Fibroblast of pulmonary artery (primary cell): ENCODE measurements at regions not wholly inside any gene's neighbourhood (a gene's known extent, or its start where the extent isn't known, plus 50 kb on each side); places are given as distances from the start of the nearest gene placed in this dataset.

ENCODE experiments used
- DNase-seq: peaks from one replicate; pipeline ENCODE4 v3.0.0-alpha.2; 2010; ENCODE audit warnings: low read depth
- H3K4me3 ChIP-seq: replicated peaks from 2 replicates; pipeline ENCODE4 v1.5.1; 2011; ENCODE audit warnings: low read depth, mild to moderate bottlenecking, control low read depth, low read length, moderate library complexity
- TF ChIP-seq, protein P1 (sequence below): IDR thresholded peaks from 2 replicates; pipeline ENCODE4 v1.5.1; 2011; ENCODE audit warnings: mild to moderate bottlenecking, control low read depth, low read length, inconsistent platforms; ENCODE audit errors: missing control alignments

DNA sequence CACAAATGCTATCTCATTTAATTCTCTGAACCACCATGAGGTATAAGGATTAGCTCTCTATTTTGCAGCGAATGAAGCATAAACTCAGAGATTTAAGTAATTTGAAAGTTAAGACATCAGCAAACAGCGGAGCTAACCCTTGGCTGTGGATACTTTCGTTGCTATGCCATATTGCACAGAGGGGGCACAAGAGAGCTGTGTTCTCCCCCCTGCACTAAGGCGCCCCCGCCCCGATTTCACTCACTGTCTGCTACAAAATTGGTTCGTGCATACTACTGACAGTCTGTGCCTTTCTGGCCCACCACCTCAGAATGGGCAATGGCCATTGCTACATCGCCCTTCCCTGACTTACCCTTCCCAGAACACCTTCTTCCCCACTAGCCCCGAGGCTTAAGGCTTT lies 105.7 kb upstream of the OBI1 start:
- TF ChIP-seq, protein P1, sequence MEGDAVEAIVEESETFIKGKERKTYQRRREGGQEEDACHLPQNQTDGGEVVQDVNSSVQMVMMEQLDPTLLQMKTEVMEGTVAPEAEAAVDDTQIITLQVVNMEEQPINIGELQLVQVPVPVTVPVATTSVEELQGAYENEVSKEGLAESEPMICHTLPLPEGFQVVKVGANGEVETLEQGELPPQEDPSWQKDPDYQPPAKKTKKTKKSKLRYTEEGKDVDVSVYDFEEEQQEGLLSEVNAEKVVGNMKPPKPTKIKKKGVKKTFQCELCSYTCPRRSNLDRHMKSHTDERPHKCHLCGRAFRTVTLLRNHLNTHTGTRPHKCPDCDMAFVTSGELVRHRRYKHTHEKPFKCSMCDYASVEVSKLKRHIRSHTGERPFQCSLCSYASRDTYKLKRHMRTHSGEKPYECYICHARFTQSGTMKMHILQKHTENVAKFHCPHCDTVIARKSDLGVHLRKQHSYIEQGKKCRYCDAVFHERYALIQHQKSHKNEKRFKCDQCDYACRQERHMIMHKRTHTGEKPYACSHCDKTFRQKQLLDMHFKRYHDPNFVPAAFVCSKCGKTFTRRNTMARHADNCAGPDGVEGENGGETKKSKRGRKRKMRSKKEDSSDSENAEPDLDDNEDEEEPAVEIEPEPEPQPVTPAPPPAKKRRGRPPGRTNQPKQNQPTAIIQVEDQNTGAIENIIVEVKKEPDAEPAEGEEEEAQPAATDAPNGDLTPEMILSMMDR: no peak
- DNase-seq: no peak
- H3K4me3 ChIP-seq: no peak overlapping the region

DNA sequence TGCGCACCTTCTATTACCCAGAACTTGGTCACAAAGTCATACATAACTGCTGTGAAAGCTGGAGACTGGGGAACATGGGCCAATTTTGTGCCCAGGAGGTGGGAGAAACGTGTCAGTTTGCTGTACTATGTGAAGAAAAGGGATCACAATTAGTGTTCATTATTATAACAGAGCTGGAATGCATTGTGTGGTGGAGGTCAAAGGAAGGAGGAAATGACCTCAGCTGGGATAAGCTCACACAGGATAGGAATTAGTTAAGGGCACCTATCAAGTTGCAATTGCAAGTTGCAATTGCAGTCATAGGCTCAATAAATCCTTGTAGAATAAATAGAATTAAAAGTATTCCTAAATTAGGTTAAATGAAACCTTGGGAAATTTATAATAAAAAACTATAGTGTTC lies 103.9 kb upstream of the OBI1 start:
- TF ChIP-seq, protein P1: no peak
- no peak overlapping the region for H3K4me3 ChIP-seq
- DNase-seq: no peak

DNA sequence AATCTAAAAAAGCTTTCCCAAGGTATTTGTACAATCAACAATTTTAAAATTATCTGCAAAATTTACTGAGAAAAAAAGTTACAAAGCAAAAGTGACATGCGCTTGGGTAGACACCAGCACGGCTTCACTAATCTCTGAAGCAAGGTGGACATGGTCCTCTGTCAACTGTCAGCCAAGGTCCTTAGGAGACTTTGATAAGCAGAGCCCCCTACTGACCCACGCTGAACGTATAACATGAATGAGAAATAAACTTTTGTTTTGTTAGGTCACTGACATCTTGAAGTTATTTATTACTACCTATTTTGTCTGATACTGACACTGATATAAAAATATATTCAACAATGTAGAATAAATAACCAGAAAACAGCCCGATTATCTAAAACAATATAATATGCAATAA lies 100.7 kb upstream of the OBI1 start:
- H3K4me3 ChIP-seq: no peak overlapping the region
- TF ChIP-seq, protein P1: no peak
- DNase-seq: no peak

DNA sequence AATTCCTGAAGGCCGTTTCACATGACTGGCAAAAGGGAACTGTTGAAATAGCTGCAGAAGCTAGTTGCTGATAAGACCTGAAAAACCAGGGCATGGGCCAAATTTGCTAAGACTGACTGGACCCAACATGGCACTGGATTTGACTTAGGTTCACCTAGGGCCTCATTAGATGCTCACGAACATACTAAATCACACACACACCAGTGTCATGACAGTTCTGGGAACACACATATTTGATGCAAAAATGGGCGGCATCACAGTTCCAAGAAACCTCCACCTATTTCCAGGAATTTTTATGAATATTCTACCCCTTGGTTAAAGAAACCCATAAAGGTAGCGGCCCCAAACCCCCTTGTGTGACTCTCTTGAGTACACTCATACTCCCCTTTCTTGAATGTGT lies 99.6 kb upstream of the OBI1 start:
- no peak overlapping the region for H3K4me3 ChIP-seq
- no peak for DNase-seq
- TF ChIP-seq, protein P1: no peak

DNA sequence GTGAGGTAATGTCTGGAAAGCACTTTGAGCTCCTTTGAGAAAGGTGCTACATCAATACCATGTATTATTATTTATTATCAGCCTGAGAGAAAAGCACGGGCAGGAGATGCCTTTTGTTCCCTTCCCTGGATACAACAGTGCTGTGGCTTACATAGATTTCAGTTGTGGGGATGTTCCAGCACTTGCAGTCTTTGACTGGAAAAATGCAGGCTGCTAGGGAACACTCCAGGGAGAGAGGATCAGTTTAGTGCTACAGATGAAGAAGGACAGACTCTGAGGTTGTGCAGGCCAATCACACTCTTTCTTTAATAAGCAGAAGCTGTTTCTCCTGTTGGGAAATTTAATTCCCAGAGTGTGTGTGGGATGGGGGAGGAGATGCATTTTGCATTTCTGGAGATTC lies 94.5 kb upstream of the OBI1 start:
- TF ChIP-seq, protein P1: no peak
- no peak overlapping the region for H3K4me3 ChIP-seq
- no peak for DNase-seq

DNA sequence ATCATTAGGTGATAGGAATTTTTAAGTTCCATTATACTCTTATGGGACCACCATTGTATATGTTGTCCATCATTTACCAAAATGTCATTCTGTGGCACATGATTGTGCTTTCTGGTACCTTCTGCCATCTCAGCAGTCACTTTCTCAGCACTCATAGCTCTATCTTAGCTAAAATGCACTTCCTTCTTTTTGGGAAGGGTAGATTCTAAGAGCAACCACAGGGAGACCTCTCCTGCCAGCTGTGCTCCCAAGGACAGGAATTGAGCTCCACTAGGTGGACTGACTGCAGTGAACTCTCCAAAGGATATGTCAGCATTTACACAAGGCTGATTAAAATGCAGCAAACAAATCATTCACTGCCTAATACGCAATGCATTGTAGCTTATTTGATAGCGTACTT lies 91.8 kb upstream of the OBI1 start:
- no peak overlapping the region for H3K4me3 ChIP-seq
- no peak for DNase-seq
- TF ChIP-seq, protein P1: no peak

DNA sequence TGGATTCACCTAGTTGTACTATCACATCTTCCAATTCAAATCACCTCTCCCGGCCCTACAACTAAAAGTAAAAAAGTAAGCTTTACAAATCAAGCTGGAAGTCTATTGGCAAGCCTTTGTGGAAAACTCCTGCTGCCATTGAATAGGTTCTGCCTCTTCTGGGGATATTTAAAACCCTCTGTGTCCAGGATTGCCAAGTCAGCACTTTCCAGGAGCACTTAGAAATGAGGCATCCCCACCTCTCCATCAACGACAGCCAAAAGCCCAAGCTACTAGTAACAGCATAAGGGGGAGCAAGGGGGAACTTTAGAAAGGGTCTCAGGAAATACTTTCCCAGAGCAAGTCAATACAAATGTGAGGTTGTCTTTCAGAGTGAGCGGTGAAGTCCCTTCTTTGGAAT lies 85.0 kb upstream of the OBI1 start:
- DNase-seq: no peak
- no peak overlapping the region for H3K4me3 ChIP-seq
- TF ChIP-seq, protein P1: no peak
